HCT116 (cell line): ENCODE measurements at regions not wholly inside any gene's neighbourhood (a gene's known extent, or its start where the extent isn't known, plus 50 kb on each side); places are given as distances from the start of the nearest gene placed in this dataset.

Source experiments
- ATAC-seq: fragments of 200-7000 bp; cut with Tn5 transposase; 2 replicates; pipeline ENCODE4 v1.9.1; 2020; ENCODE audit warnings: mild to moderate bottlenecking, moderate library complexity
- BruUV-seq: library from RNA; stranded (reverse); fragments of 400-500 nt; replicated peaks from 2 replicates; lab custom pipeline; 2021; lab: Mats Ljungman, UMichigan
- CTCF ChIA-PET: fragments of 300-600 bp; sonication (Branson Sonifier 250); formaldehyde crosslinking; loops from one replicate; lab custom pipeline; 2021; ENCODE audit warnings: antibody characterized with exemption; lab: Charles Lee
- POLR2A ChIA-PET: fragments of 300-600, 350-600 bp; sonication (Branson Sonifier 250); formaldehyde crosslinking; loops from one replicate; lab custom pipeline; 2021; ENCODE audit warnings: antibody characterized with exemption; lab: Charles Lee
- RAD21 ChIA-PET, 2 experiments: fragments of 300-600 bp; sonication (Branson Sonifier 250); formaldehyde crosslinking; loops; one replicate each; lab custom pipeline; 2023; ENCODE audit warnings: low total read pairs in 2 of 2; ENCODE audit not compliant: uncharacterized antibody in 2 of 2, unreplicated experiment in 2 of 2, low non-redundant PET in 1 of 2; lab: Charles Lee
- DNase-seq: peaks from one replicate; pipeline ENCODE4 v3.0.0-alpha.2; 2010; ENCODE audit warnings: low read depth, low spot score
- H2AFZ ChIP-seq: fragments of 200-600 bp; shearing (Covaris generic), sonication (generic); 2 replicates; pipeline ENCODE4 v1.6.1; 2017; ENCODE audit warnings: low read depth, mixed run types, mixed read lengths, antibody characterized with exemption, low read length; ENCODE audit not compliant: poor library complexity, severe bottlenecking
- H3K27ac ChIP-seq: 2 replicates; pipeline ENCODE4 v1.5.1; 2012; ENCODE audit warnings: low read depth, low read length
- H3K27me3 ChIP-seq: fragments of 200-600 bp; sonication (generic); 2 replicates; pipeline ENCODE4 v1.6.1; 2016; ENCODE audit warnings: mixed run types, low read length, mixed read lengths; ENCODE audit not compliant: insufficient read depth
- H3K36me3 ChIP-seq, 2 experiments: fragments of 200-500 bp in 1 of 2; fragments of 200-600 bp in 1 of 2; sonication (Bioruptor generic) in 1 of 2; sonication (generic) in 1 of 2; 2 replicates each; pipeline versions ENCODE4 v1.5.1 to v1.6.1; 2014 to 2016; ENCODE audit warnings: low read length in 2 of 2, inconsistent platforms in 1 of 2, mixed read lengths in 1 of 2, mixed run types in 1 of 2; ENCODE audit not compliant: insufficient read depth in 2 of 2, control insufficient read depth in 1 of 2
- H3K4me1 ChIP-seq, 2 experiments: fragments of 200-600 bp in 1 of 2; sonication (generic) in 1 of 2; 2 replicates each; pipeline versions ENCODE4 v1.5.1 to v1.6.1; 2012 to 2017; ENCODE audit warnings: low read length in 2 of 2, inconsistent platforms in 1 of 2, mild to moderate bottlenecking in 1 of 2, mixed read lengths in 1 of 2, mixed run types in 1 of 2, moderate library complexity in 1 of 2; ENCODE audit not compliant: insufficient read depth in 2 of 2, control insufficient read depth in 1 of 2
- H3K4me2 ChIP-seq: fragments of 200-600 bp; sonication (generic); 2 replicates; pipeline ENCODE4 v1.6.1; 2017; ENCODE audit warnings: mixed run types, low read length, mixed read lengths
- H3K4me3 ChIP-seq, 2 experiments: fragments of 200-600 bp in 1 of 2; sonication (generic) in 1 of 2; replicated peaks in 1 of 2; 2 replicates each; pipeline ENCODE4 v1.5.1; 2011 to 2016; ENCODE audit warnings: low read length in 2 of 2, control low read depth in 1 of 2, low read depth in 1 of 2, mild to moderate bottlenecking in 1 of 2, mixed read lengths in 1 of 2, mixed run types in 1 of 2
- H3K79me2 ChIP-seq: fragments of 200-600 bp; sonication (generic); 2 replicates; pipeline ENCODE4 v1.6.1; 2017; ENCODE audit warnings: mild to moderate bottlenecking, mixed run types, low read length, moderate library complexity, mixed read lengths; ENCODE audit not compliant: insufficient read depth
- H3K9ac ChIP-seq: fragments of 200-600 bp; sonication (generic); 2 replicates; pipeline ENCODE4 v1.6.1; 2016; ENCODE audit warnings: low read length, mixed read lengths
- H3K9me2 ChIP-seq: fragments of 200-600 bp; sonication (generic), shearing (Covaris generic); 2 replicates; pipeline ENCODE4 v1.6.1; 2017; ENCODE audit warnings: mixed run types, mild to moderate bottlenecking, moderate library complexity; ENCODE audit not compliant: insufficient read depth
- H3K9me3 ChIP-seq, 2 experiments: fragments of 200-500 bp in 1 of 2; fragments of 200-600 bp in 1 of 2; sonication (Bioruptor generic) in 1 of 2; sonication (generic) in 1 of 2; 2 replicates each; pipeline ENCODE4 v1.6.1; 2014 to 2017; ENCODE audit warnings: low read length in 2 of 2, mixed read lengths in 2 of 2, inconsistent platforms in 1 of 2, low read depth in 1 of 2, mild to moderate bottlenecking in 1 of 2, mixed run types in 1 of 2, moderate library complexity in 1 of 2; ENCODE audit not compliant: control insufficient read depth in 1 of 2, insufficient read depth in 1 of 2
- H4K20me1 ChIP-seq: fragments of 200-600 bp; sonication (generic), shearing (Covaris generic); 2 replicates; pipeline ENCODE4 v1.6.1; 2017; ENCODE audit warnings: mixed run types, mild to moderate bottlenecking, moderate library complexity; ENCODE audit not compliant: insufficient read depth
- ATF3 ChIP-seq: IDR thresholded peaks from 2 replicates; pipeline ENCODE4 v1.6.1; 2012
- CBX3 ChIP-seq: IDR thresholded peaks from 2 replicates; pipeline ENCODE4 v1.6.1; 2012; ENCODE audit warnings: low read depth
- CEBPB ChIP-seq: IDR thresholded peaks from 2 replicates; pipeline ENCODE4 v1.6.1; 2012; ENCODE audit warnings: low read depth
- EGR1 ChIP-seq: IDR thresholded peaks from 2 replicates; pipeline ENCODE4 v1.6.1; 2012; ENCODE audit warnings: low read depth
- ELF1 ChIP-seq: IDR thresholded peaks from 2 replicates; pipeline ENCODE4 v1.6.1; 2012; ENCODE audit warnings: low read depth, borderline replicate concordance
- EZH2phosphoT487 ChIP-seq: fragments of 200-600 bp; IDR thresholded peaks from 2 replicates; pipeline ENCODE4 v1.6.1; 2018; ENCODE audit warnings: antibody characterized with exemption, borderline replicate concordance
- FOSL1 ChIP-seq: IDR thresholded peaks from 2 replicates; pipeline ENCODE4 v1.6.1; 2012; ENCODE audit warnings: low read depth
- JUND ChIP-seq: IDR thresholded peaks from 2 replicates; pipeline ENCODE4 v1.6.1; 2012
- MAX ChIP-seq: IDR thresholded peaks from 2 replicates; pipeline ENCODE4 v1.6.1; 2012
- POLR2A ChIP-seq: IDR thresholded peaks from 2 replicates; pipeline ENCODE4 v1.7.0; 2011; ENCODE audit warnings: borderline replicate concordance; ENCODE audit not compliant: insufficient read depth, insufficient read length; ENCODE audit errors: extremely low read depth
- POLR2AphosphoS5 ChIP-seq: IDR thresholded peaks from 2 replicates; pipeline ENCODE4 v1.6.1; 2011; ENCODE audit warnings: mild to moderate bottlenecking, low read depth, low read length, moderate library complexity
- RAD21 ChIP-seq: IDR thresholded peaks from 2 replicates; pipeline ENCODE4 v1.6.1; 2012; ENCODE audit warnings: low read depth, mild to moderate bottlenecking
- SRF ChIP-seq: IDR thresholded peaks from 2 replicates; pipeline ENCODE4 v1.6.1; 2012; ENCODE audit warnings: low read depth
- TCF7L2 ChIP-seq: IDR thresholded peaks from 2 replicates; pipeline ENCODE4 v1.7.0; 2011; ENCODE audit warnings: borderline replicate concordance, inconsistent platforms; ENCODE audit not compliant: insufficient read depth, insufficient read length; ENCODE audit errors: extremely low read depth
- ZBTB33 ChIP-seq: IDR thresholded peaks from 2 replicates; pipeline ENCODE4 v1.6.1; 2011; ENCODE audit warnings: mild to moderate bottlenecking, low read length, moderate library complexity; ENCODE audit not compliant: insufficient replicate concordance; ENCODE audit errors: extremely low read depth
- intact Hi-C: fragments of 100-400 bp; cut with micrococcal nuclease; formaldehyde crosslinking; loops from 2 replicates; pipeline ENCODE4 v1.10.0; 2022
- TF ChIP-seq, protein P1 (sequence below): IDR thresholded peaks from 2 replicates; pipeline ENCODE4 v1.6.1; 2012; ENCODE audit warnings: low read depth

DNA sequence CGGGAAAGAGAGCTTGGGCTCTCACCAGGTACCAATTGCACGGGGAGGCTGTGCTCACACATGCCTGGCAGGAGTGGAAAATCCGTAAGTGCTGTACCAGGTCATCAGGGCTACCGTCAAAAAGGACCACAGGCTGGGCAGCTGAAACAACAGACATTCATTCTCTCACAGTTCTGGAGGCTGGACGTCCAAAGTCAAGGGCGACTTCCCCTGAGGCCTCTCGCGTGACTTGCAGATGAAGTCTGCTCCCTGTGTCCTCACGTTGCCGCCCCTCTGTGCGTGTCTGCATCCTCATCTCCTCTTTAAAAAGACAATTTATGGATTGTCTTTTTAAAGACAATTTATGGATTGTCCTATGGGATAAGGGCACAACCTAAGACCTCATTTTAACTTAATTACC is 73.8 kb upstream of the FZD10 start:
- intact Hi-C loops: no loop called here

More for the DNA sequence above, 73.8 kb upstream of the FZD10 start:
- POLR2A ChIA-PET: no interaction called here
- Histone ChIP-seq H3K4me2 (no peak overlapping the region), H3K27me3 (no peaks in the 10 kb centered on the region), H3K36me3 (no peaks in the 10 kb centered on the region), H3K9me2 (no peaks in the 10 kb centered on the region), H3K79me2 (no peaks in the 10 kb centered on the region), H3K27ac (no peak overlapping the region), H3K9me3 (peaks cover 4 to 11% of the 10 kb centered on the region in 2 experiments; a peak in 2 of 4 replicates), H4K20me1 (no peaks in the 10 kb centered on the region), H2AFZ (no peak overlapping the region), H3K4me3 (no peak overlapping the region), H3K9ac (no peak overlapping the region), H3K4me1 (no peaks in the 10 kb centered on the region)
- ATAC-seq (no peak), DNase-seq (no peak)
- TF ChIP-seq RAD21 (no peak), EGR1 (no peak), CBX3 (no peak), TCF7L2 (no peak), ELF1 (no peak), CEBPB (no peak), JUND (no peak), POLR2AphosphoS5 (no peak), SRF (no peak), ATF3 (no peak), FOSL1 (no peak), EZH2phosphoT487 (no peak), MAX (no peak), POLR2A (no peak), ZBTB33 (no peak)
- TF ChIP-seq, protein P1, sequence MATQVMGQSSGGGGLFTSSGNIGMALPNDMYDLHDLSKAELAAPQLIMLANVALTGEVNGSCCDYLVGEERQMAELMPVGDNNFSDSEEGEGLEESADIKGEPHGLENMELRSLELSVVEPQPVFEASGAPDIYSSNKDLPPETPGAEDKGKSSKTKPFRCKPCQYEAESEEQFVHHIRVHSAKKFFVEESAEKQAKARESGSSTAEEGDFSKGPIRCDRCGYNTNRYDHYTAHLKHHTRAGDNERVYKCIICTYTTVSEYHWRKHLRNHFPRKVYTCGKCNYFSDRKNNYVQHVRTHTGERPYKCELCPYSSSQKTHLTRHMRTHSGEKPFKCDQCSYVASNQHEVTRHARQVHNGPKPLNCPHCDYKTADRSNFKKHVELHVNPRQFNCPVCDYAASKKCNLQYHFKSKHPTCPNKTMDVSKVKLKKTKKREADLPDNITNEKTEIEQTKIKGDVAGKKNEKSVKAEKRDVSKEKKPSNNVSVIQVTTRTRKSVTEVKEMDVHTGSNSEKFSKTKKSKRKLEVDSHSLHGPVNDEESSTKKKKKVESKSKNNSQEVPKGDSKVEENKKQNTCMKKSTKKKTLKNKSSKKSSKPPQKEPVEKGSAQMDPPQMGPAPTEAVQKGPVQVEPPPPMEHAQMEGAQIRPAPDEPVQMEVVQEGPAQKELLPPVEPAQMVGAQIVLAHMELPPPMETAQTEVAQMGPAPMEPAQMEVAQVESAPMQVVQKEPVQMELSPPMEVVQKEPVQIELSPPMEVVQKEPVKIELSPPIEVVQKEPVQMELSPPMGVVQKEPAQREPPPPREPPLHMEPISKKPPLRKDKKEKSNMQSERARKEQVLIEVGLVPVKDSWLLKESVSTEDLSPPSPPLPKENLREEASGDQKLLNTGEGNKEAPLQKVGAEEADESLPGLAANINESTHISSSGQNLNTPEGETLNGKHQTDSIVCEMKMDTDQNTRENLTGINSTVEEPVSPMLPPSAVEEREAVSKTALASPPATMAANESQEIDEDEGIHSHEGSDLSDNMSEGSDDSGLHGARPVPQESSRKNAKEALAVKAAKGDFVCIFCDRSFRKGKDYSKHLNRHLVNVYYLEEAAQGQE: no peak
- RAD21 ChIA-PET: no interaction called here
- no TSS peak for BruUV-seq
- CTCF ChIA-PET: no interaction called here
